HG02610 (cell line): ENCODE measurements at regions not wholly inside any gene's neighbourhood (a gene's known extent, or its start where the extent isn't known, plus 50 kb on each side); places are given as distances from the start of the nearest gene placed in this dataset.

Experiments
- ATAC-seq: cut with Tn5 transposase; IDR thresholded peaks from one replicate; pipeline ENCODE4 v1.9.1; 2021; ENCODE audit warnings: mild to moderate bottlenecking, moderate library complexity; ENCODE audit not compliant: unreplicated experiment

DNA sequence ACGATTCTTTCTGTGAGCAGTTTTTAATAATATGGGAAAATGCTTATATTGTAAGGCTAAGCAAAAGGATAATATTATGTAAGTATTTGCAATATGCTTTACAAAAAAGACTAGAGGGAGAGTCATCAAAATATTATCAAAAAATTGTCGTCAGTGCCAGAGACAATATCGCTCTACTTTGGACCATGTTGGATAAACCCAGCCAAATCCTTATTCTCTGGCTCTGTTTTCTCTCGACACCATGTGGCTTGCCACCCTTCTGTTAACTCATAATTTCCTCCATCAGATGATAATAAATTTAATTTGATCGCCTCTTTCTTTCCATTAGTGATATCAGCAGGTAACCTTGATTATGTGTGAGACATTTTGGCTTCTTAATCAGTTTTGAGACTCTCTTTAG lies 129.9 kb downstream of the CDC42EP3 start:
- ATAC-seq = no peak

DNA sequence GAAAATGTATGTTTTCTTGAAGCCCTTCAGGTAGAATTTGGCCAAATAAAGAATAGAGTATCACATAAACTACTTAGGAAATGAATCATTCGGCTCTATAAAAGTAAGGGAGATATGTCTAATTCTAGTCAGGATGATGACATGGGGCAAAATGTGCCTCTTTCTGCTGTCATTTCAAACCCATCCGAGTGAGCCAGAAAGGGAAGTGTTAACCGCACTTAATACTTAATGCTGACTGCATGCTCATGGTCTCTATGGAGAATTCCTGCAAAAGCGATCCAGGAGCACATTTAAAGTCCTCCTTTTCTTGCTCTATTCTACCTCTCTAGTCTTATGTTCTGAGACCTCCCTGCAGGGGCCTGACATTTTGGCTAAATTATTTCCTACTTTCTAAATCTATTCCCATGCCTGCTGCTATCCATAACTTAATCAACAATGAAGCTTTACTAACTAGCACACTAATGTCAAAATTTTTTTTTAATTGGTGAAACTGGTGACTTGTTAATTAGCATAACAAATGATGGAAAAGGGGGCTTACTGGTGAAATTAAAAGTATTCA lies 127.4 kb downstream of the CDC42EP3 start:
- no peak for ATAC-seq

DNA sequence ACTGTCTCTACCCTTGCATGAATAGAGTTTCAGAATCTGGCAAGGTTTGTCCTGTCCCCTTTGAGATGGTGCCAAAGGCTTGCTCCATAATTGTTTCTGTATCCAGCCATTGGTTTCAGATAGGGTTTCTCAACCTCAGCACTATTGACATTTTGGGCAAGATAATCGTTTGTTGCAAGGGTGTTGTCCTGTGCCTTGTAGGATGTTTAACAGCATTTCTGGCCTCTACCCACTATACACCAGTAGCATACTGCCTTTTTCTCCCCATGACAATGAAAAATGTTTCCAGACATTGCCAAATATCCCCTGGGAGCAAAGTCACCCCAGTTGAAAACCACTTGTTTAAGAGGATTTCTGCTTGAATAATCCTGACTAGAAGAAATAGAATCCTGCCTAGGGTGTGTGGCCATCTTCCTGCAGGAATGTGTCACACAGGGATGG lies 126.8 kb downstream of the CDC42EP3 start:
- ATAC-seq = peak; percentile 13

DNA sequence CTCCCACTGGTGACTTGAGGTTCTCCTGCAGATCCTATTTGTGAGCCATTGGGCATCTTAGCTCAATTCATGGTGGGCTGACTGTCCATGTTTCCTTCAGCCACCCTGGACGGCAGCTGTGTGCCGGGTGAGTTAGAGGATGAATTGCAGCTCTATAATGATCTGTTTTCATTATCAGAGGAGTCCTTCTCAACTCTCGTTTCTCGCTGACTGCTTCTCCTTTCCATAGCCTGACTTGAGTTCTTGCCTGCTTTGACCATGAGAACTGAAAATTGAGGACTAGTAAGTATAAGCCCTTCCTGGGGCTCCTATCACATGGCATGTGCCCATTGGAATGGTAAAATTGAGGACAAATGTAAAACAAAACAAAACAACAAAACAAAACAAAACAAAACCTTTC lies 121.8 kb downstream of the CDC42EP3 start:
- no peak for ATAC-seq

DNA sequence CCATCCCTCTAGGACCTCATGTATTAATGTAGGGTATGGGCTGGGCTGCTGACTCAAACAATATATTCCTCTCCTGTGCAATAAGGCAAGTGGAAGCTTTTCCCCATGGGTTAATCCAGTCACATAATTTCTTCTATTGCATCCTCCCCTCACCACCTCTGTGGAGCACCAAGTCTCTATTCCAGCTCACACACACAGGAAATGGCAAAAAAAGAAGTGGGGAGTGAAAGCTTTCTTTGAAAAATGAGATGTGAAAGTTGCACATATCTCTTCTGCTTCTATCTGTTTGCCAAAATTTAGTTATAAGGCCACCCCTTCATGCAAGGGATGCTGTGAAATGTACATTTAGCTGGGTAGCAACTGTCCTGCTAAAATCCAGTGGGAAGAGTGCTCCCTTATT lies 121.3 kb downstream of the CDC42EP3 start:
- ATAC-seq = no peak

DNA sequence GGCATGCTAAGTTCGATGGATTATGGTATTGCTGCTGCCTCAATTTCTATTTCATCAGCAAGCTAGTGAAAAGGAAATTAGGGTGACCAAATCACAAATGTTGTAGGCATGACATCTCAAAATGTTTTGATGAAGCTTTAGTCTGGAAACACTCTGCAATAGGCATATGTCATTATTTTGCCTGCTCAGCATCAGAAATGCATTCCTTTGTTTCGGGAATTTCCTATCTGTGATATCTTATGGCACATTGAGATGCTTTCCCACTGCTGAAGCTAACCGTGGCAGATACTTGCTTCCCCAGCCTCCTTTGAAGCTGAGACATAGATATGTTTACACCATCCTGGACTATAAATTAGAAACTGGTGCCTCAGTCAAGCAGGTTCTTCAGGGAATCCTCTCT lies 119.7 kb downstream of the CDC42EP3 start:
- ATAC-seq = no peak

DNA sequence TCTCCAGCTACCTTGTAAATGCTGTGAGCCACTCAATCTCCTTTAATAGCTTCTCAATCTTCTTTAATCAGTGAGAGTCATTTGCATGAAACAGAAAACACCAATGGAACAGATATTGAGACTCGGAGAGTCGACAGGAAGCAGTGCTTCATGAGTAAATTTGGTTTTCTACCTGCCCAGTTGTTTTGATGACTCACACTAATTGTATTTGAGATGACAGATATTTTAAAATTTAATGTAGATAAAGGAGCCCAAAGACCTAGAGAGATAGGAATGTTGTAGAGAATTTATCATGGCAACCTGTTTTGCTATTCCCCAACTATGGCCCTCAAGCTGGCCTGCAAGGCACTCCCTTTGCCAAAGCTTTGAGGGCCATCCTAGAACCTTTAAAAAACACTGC lies 119.1 kb downstream of the CDC42EP3 start:
- ATAC-seq = no peak

DNA sequence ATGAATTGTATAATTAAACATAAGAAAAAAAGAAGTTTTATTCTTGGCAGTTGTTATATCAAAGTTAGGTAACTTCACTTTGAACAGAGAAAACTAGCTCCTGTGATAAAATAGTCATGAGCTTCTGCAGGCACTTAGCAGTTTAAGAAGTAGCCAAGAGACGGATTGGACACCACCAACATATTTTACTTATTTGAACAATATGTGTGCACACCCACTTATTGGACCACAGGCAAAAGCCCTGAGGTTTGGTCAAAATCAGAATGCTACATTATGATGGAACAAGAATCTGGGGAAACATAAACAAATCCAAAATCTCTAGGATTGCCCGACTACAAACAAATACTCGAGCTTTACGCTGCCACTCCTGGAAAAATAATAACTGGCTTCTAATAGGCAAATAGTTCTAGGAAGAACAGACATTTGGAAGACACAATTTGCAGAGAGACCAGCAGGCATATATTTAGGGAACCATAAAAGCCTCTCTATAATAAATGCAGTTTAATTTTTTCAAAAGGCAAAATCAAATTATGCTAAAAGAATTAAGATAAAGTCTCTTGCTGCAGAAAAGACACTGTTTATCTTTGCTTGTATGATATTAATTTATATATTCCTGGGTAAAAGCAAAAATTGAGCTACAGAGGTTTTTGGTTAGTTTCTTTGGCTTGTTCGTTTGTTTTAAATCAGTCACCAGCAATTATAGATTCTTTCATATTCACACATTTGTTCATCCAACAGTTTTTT lies 117.9 kb downstream of the CDC42EP3 start:
- no peak for ATAC-seq

DNA sequence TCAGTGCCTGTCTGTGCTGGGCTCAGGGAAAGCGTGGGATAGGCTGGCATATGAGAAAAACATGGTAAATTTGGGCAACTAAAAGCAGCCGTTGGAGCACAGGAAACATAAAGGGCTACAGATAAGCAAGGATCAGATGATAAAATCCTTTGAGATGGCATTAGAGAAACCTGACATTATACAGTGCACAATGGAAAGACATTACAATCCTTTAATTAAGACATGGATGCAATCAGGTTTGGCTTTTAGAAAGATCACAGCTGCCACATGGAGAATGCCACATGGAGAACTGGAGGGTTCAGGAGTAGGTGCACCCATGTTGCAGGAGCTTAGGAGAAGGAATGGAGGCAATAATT lies 117.3 kb downstream of the CDC42EP3 start:
- no peak for ATAC-seq

DNA sequence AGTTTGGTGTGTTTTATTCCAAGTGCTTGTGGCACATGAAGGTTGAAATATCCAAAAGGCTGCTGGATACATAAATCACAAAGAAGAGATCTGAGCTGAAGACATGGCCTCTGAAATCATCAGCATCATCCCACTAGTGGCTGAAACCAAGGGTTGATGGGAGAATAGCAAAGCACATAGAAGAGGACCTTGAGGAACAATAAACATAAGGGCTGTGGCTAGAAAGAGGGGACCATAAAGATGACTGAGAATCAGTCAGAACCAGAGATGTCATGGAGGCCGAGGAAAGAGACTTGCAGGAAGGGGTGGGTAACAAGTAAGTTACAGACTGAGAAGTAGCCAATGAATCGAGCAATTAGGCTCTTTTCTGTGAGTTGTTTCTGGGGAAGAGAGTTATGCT lies 116.8 kb downstream of the CDC42EP3 start:
- ATAC-seq = no peak

DNA sequence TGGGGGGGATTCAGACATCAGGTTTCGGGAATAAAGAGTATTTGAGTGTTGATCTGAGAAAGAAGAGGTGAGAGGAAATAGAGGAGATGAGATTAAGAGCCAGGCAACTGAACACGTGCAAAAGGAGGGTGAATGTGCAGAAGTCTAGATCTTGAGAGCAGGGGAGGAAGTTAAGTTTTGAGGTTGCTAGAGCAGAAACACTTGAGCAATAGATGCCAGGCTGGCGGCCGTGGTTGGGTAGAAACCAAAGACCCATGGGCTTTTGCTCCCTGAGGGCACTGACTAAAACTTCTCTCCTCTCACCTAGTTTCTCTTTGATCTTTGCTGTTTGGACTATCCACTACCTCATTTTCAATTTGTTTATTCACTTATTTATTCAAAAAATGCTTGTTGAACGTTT lies 116.0 kb downstream of the CDC42EP3 start:
- ATAC-seq = peak; percentile 57

DNA sequence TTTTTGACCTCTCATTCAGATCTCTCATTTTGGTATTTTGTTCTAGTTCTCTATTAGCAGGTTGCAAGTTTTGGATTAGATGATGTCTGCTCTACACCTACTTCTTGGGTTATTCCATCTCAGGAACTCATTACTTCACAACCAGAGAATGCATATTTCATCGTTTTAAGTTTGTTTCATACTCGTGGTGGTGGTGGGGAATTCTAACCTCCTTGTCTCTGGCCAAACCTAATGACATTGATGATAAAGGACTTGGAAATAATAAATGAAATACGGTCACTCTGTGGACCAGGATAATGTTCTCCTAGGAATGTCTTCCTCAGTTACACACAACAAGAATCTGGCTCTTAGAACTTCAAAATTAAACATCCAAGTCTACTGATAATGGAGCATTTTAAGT lies 115.2 kb downstream of the CDC42EP3 start:
- ATAC-seq = no peak

DNA sequence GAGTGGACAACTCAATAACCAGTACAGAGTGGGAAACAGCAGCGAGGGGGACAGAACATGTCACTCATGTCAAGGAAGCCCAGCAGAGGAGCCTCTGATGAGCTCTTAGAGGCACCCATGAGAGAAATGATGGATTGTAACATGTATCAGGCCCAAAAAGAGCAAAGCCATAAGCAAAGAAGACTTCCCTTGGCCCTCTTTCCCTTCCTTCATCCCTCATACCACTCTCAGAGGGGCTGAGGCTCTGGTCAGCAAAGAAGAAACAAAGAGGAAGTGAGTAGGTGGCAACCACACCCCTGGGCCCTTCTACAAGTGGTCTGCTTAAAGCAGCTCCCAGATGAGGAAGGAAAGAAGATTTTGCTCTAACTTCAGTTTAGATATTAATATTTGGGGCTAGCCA lies 112.8 kb downstream of the CDC42EP3 start:
- peak; percentile 56 for ATAC-seq

DNA sequence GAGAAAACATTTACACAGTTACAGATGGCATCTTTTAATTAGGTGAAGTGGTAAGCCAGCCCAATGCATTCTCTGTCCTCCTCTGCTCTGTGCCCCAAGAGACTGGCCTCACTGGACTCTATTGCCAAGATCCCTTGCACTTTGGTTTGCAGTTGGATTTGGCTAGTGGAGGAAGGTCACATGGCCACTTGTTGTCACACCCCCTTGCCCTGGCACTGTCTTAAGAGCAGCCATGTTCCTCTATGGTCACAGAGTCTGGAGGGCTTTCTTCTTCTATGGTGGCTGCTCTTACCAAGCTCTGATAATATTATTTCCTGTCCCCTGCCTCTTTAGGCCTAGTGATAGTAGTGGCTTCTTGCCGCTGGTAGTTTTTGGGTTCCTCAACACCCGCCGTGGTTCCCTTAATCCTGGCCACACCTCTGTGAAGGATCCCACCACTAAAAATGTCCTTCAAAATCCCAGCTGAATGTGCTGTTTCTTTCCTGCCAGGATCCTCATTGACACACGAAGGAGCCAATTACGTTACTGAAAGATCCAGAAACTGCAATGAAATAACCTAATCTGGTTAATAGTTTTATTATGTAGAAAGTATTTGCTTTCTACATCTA lies 111.1 kb downstream of the CDC42EP3 start:
- ATAC-seq = no peak

DNA sequence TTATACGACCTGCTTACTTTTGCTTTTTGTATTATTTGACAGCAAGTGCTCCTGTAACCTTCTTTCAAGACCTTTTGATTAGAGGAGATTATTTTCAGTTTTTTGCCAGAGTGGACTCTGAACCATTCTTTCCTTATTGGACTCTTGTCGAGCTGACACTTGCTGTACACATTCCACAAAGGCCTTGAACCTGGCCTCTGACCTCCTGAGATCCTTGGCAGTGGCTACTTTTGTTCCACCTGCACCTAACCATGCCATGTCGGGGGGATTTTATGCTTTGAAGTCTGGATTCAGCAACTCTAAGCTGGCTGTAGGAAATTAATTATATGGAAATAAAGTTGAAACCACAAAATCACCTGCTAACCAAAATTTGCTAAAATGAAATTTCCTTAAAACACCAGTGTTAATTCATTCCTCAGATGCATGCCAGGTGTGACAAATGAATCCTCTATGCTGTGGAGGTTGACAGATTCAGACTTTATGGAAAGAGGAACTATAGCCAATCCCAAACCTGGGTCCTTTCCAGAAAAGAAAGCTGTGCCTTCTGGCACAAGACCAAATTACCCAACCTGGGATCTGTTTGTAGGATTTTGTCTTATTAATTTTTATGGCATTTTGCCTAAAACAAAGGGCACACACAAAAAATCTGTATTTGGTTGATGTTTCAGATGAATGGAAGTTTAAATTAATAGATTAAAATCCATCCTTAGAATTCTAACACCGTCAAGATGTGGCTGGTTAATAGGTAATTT lies 110.4 kb downstream of the CDC42EP3 start:
- ATAC-seq = no peak

DNA sequence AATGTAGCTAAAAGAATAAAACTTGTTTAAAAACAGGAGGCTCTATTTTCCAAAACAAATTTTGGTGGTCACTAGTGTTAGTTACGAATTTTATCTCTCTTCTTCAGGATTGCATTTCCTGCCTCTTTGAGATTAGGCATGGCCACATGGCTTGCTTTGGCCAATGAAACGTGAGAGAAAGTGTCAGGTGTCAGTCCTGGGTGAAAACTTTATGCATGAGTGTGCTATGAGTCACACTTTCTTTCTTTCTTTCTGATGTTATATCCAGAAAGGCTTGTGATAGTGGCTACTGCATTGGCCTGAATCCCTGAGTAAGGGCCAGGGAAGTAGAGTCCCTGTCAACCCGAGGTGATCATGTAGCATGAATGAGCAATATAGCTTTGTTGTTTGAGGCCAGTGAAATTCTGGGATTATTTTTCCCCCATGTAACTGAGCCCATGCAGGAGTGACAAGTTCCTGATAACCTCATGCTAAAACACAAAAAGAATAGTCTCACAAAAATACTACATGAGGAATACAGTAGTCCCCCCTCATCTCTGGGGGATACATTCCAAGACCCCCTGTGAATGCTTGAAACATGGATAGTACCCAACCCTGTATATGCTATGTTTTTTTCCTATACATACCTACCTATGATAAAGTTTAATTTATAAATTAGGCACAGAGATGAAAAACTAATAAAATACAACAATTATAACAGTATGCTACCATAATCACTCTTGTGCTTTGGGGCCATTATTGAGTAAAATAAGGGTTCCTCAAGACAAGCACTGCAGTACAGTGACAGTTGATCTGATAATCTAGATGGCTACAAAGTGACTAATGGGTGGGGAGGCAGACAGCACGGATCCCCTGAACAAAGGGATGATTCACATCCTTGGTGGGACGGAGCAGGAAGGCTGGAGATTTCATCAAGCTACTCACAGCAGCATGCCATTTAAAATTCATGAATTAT lies 109.5 kb downstream of the CDC42EP3 start:
- peak; percentile 79 for ATAC-seq

DNA sequence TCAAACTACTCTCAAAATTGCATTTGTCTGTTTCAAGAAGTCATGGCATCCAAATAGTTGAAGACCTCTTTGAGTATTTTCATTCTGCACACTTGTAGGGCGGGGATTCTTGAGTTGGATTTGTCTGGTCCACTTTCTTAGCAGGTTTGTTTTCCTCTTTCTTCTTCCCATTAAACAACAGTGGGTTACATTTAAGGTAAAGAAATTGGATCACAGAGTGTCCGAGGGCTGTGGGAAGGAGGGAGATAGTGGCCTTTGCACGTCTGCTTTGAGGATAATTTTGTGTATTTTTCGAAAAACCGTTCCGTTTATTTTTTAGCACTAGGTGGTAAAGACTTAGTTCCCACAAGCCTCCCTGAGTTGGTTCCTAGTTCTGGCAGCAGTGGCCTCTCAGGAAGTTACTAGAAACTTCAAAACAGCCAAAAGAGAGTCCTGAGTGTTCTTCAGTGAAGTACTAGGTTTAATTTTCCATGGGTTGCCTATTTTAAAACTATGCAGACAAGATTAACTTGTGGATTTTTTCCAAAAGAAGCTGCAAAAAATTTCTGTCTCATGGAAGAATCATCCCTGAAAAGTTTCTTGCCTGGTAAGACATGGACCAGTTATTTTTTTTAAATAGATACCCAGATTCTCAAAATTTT lies 107.9 kb downstream of the CDC42EP3 start:
- no peak for ATAC-seq

DNA sequence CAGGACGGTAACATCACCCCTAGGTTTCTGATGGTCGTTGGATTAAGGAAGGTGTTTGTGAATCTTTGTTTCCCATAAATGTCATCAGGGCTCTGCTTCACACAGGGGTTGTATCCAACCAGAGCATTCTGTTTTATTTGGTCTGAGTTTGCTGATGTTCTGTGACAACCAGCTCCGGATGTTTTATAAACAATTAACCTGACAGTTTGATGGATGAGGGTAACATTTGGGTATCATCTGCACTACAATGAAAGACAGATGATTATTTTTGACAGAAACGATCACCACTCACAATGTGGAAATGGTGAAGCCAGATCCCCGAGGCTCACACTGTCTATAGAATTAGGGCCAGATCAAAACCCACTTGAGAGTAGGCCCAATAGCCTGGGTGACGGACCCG lies 107.1 kb downstream of the CDC42EP3 start:
- no peak for ATAC-seq

DNA sequence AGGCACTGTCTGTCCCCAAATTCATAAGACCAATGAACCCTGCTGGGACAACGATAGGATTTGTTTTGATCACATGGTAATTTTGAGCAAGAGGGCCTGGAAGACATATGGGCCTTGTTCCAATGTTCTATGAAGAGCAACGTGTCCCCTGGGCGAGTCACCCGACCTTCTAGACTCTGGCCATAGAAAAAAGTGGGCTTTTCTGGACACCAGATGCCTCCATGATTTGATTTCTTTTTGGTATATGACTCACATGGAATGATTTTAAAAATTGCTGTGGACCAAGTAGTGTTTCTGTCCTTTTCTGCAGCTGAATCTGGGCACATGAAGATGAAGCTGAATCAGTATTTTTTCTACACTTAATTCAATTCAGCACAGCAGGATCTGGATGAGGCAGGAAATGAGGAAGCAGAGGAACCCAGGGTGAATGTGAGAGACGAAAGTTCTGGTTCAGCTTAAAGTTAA lies 104.9 kb downstream of the CDC42EP3 start:
- no peak for ATAC-seq

DNA sequence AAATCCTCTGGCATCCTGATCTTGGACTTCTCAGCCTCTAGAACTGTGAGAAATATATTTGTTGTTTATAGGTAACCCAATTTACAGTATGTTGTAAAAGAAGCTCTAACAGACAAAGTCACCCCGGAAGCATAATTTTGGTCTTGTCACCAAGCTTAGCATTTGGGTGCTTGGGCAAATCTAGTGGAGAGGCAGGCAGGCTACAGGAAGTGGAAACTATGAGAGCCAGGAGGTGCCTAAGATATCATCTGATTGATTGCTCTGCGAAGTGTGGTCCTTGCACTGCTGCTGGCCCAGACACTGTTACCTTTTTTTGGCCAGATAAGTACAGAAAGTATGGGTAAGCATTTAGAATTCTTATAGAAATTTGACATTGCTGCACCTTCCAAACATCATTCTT lies 102.9 kb downstream of the CDC42EP3 start:
- no peak for ATAC-seq
